Mesodermal cell (in vitro differentiated cells): ENCODE measurements at regions not wholly inside any gene's neighbourhood (a gene's known extent, or its start where the extent isn't known, plus 50 kb on each side); places are given as distances from the start of the nearest gene placed in this dataset.
"Not testable (repeated sequence)": the region's sequence is repeated elsewhere in the genome, so short reads cannot be mapped to it uniquely, and the experiment has no call there.

ENCODE experiments used
- H3K27ac ChIP-seq: 2 replicates; pipeline ENCODE4 v1.7.0; 2013; ENCODE audit warnings: mild to moderate bottlenecking, low read depth, low read length, moderate library complexity; ENCODE audit not compliant: severe bottlenecking
- H3K36me3 ChIP-seq: 2 replicates; pipeline ENCODE4 v1.7.1; 2013; ENCODE audit warnings: mild to moderate bottlenecking, low read length, moderate library complexity; ENCODE audit not compliant: control insufficient read depth, insufficient read depth
- H3K4me1 ChIP-seq: one replicate; pipeline ENCODE4 v1.7.1; 2013; ENCODE audit warnings: mild to moderate bottlenecking, low read length; ENCODE audit not compliant: insufficient read depth, control insufficient read depth, poor library complexity, severe bottlenecking
- H3K4me3 ChIP-seq: 2 replicates; pipeline ENCODE4 v1.7.0; 2013; ENCODE audit warnings: low read length, control low read depth, mild to moderate bottlenecking; ENCODE audit not compliant: insufficient read depth, poor library complexity, severe bottlenecking; ENCODE audit errors: extremely low read depth
- H3K9me3 ChIP-seq: 2 replicates; pipeline ENCODE4 v1.7.1; 2013; ENCODE audit warnings: mild to moderate bottlenecking, low read length, moderate library complexity; ENCODE audit not compliant: control insufficient read depth
- WGBS, 2 experiments: methylation state at CpG; one replicate each; pipeline ENCODE4 v1.1.5; 2013; ENCODE audit warnings: missing lambda C conversion rate in 2 of 2; ENCODE audit not compliant: insufficient coverage in 2 of 2; 5-methylcytosine and 5-hydroxymethylcytosine counted together

GRCh38 chr16:49959552-49960277 lies 65.3 kb upstream of the CNEP1R1 start:
- H3K4me3 ChIP-seq: no peak overlapping the region
- no peaks in the 10 kb centered on the region for H3K36me3 ChIP-seq
- no peak overlapping the region for H3K27ac ChIP-seq
- no peaks in the 10 kb centered on the region for H3K9me3 ChIP-seq
- peaks cover 5% of the 10 kb centered on the region for H3K4me1 ChIP-seq
- 75 to 93% methylated on average over 6 to 7 of the region's 11 CpGs for WGBS, 2 experiments

- H3K36me3 ChIP-seq: no peaks in the 10 kb centered on the region
- WGBS, 2 experiments: 95 to 100% methylated on average over 1 to 2 of the region's 3 CpGs
- no peak overlapping the region for H3K4me3 ChIP-seq
- peaks cover 5% of the 10 kb centered on the region for H3K4me1 ChIP-seq
- H3K27ac ChIP-seq: no peak overlapping the region
- no peaks in the 10 kb centered on the region for H3K9me3 ChIP-seq
Observed at GRCh38 chr16:49961089-49961488, 63.9 kb upstream of the CNEP1R1 start.

GRCh38 chr16:49962566-49962965 lies 62.5 kb upstream of the CNEP1R1 start:
- not testable (repeated sequence) for H3K4me1 ChIP-seq, H3K27ac ChIP-seq, H3K36me3 ChIP-seq, H3K4me3 ChIP-seq, H3K9me3 ChIP-seq
- 80 to 85% methylated on average over 1 to 2 of the region's 6 CpGs for WGBS, 2 experiments

DNA sequence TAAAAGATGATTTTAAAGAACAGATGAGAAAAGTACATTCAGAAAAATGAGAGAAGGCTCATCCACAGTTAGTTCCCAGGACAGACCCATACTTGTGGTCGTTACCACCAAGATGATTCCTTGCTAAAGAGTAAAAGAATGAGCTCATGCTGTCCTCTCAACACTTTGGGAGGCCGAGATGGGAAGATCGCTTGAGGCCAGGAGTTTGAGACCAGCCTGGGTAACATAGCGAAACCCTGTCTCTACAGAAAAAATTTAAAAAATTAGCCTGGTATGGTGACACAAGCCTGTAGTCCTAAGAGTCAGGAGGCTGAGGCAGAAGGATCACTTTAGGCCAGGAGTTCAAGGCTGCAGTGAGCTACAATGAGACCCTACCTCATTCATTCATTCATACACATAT lies 60.7 kb upstream of the CNEP1R1 start:
- Histone ChIP-seq H3K36me3 (no peaks in the 10 kb centered on the region), H3K4me3 (no peak overlapping the region), H3K4me1 (no peaks in the 10 kb centered on the region), H3K27ac (no peak overlapping the region), H3K9me3 (no peaks in the 10 kb centered on the region)
- WGBS, 2 experiments: 89 to 93% methylated on average over 4 of the region's 4 CpGs

DNA sequence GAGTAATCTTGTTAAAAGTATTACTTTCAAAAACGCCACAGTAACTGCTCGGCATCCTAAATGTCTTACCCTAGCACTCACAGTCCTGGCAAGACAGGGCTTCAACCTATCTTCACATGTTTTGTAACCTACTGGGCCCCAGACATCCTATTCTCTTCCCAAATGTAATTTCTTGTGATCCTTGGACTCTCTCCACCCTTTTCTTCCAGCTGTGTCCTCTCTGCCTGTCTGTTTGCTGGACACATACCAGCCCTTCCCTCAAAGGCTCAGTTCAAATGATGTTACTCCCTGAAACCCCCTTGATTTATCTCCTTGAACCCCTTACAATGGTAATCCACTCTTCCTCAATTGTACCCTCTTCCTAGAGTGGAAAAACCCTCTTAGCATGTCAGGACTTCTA lies 60.1 kb upstream of the CNEP1R1 start:
- 74 to 92% methylated on average over 2 of the region's 2 CpGs for WGBS, 2 experiments
- no peak overlapping the region for H3K27ac ChIP-seq
- H3K4me3 ChIP-seq: no peak overlapping the region
- no peaks in the 10 kb centered on the region for H3K36me3 ChIP-seq
- no peaks in the 10 kb centered on the region for H3K9me3 ChIP-seq
- H3K4me1 ChIP-seq: no peaks in the 10 kb centered on the region

GRCh38 chr16:49967012-49967559 lies 57.9 kb upstream of the CNEP1R1 start:
- no peaks in the 10 kb centered on the region for H3K9me3 ChIP-seq
- H3K4me3 ChIP-seq: no peak overlapping the region
- 81 to 82% methylated on average over 2 to 5 of the region's 6 CpGs for WGBS, 2 experiments
- H3K27ac ChIP-seq: no peak overlapping the region
- no peaks in the 10 kb centered on the region for H3K4me1 ChIP-seq
- no peaks in the 10 kb centered on the region for H3K36me3 ChIP-seq

- Histone ChIP-seq H3K36me3 (no peaks in the 10 kb centered on the region), H3K4me1 (no peaks in the 10 kb centered on the region), H3K9me3 (no peaks in the 10 kb centered on the region), H3K4me3 (no peak overlapping the region), H3K27ac (no peak overlapping the region)
- WGBS, 2 experiments: 79 to 86% methylated on average over 18 to 23 of the region's 24 CpGs
Observed at GRCh38 chr16:49969091-49970030, 55.7 kb upstream of the CNEP1R1 start.

GRCh38 chr16:49970797-49971431 lies 54.1 kb upstream of the CNEP1R1 start:
- H3K27ac ChIP-seq: no peak overlapping the region
- no peaks in the 10 kb centered on the region for H3K4me1 ChIP-seq
- no peaks in the 10 kb centered on the region for H3K9me3 ChIP-seq
- H3K36me3 ChIP-seq: no peaks in the 10 kb centered on the region
- H3K4me3 ChIP-seq: no peak overlapping the region
- 88 to 89% methylated on average over 7 to 8 of the region's 8 CpGs for WGBS, 2 experiments

GRCh38 chr16:49972280-49972679 lies 52.7 kb upstream of the CNEP1R1 start:
- WGBS, 2 experiments: 96% methylated on average over 4 to 5 of the region's 5 CpGs
- no peaks in the 10 kb centered on the region for H3K36me3 ChIP-seq

GRCh38 chr16:49972961-49973360 lies 52.1 kb upstream of the CNEP1R1 start:
- no peaks in the 10 kb centered on the region for H3K4me1 ChIP-seq
- H3K27ac ChIP-seq: no peak overlapping the region
- 93 to 95% methylated on average over 7 to 9 of the region's 9 CpGs for WGBS, 2 experiments
- H3K9me3 ChIP-seq: no peaks in the 10 kb centered on the region
- H3K4me3 ChIP-seq: no peak overlapping the region
- no peaks in the 10 kb centered on the region for H3K36me3 ChIP-seq

More at GRCh38 chr16:49972280-49972679, 52.7 kb upstream of the CNEP1R1 start:
- H3K9me3 ChIP-seq: no peaks in the 10 kb centered on the region
- no peak overlapping the region for H3K27ac ChIP-seq
- no peaks in the 10 kb centered on the region for H3K4me1 ChIP-seq
- no peak overlapping the region for H3K4me3 ChIP-seq
